Keratinocyte (primary cell): ENCODE measurements at regions not wholly inside any gene's neighbourhood (a gene's known extent, or its start where the extent isn't known, plus 50 kb on each side); places are given as distances from the start of the nearest gene placed in this dataset.

Experiments
- EZH2 ChIP-seq: IDR thresholded peaks from one replicate; pipeline ENCODE4 v1.6.1; 2012; ENCODE audit warnings: inconsistent platforms, mild to moderate bottlenecking, low read length, moderate library complexity
- TF ChIP-seq, protein P1 (sequence below), 3 experiments: IDR thresholded peaks in 1 of 3; conservative IDR thresholded peaks in 1 of 3; optimal IDR thresholded peaks in 1 of 3; 2 replicates in 2 of 3; 3 replicates in 1 of 3; pipeline versions ENCODE3 to v1.5.1; 2011; ENCODE audit warnings: low read length in 3 of 3, mild to moderate bottlenecking in 3 of 3, moderate library complexity in 2 of 3, control low read depth in 1 of 3, inconsistent platforms in 1 of 3; ENCODE audit not compliant: insufficient read depth in 2 of 3; ENCODE audit errors: extremely low read depth in 1 of 3

GRCh38 chr6:2477666-2478065 lies 232.3 kb upstream of the GMDS start:
- TF ChIP-seq, protein P1, sequence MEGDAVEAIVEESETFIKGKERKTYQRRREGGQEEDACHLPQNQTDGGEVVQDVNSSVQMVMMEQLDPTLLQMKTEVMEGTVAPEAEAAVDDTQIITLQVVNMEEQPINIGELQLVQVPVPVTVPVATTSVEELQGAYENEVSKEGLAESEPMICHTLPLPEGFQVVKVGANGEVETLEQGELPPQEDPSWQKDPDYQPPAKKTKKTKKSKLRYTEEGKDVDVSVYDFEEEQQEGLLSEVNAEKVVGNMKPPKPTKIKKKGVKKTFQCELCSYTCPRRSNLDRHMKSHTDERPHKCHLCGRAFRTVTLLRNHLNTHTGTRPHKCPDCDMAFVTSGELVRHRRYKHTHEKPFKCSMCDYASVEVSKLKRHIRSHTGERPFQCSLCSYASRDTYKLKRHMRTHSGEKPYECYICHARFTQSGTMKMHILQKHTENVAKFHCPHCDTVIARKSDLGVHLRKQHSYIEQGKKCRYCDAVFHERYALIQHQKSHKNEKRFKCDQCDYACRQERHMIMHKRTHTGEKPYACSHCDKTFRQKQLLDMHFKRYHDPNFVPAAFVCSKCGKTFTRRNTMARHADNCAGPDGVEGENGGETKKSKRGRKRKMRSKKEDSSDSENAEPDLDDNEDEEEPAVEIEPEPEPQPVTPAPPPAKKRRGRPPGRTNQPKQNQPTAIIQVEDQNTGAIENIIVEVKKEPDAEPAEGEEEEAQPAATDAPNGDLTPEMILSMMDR (optimal IDR thresholded peaks at IDR 0.05 in 1 of 3, IDR thresholded peaks at IDR 0.05 in 1 of 3, conservative IDR thresholded peaks at IDR 0.05 in 1 of 3; ENCODE audit: extremely low read depth in 1 of 3, insufficient read depth in 2 of 3, low read length in 3 of 3) = no peak
- TF ChIP-seq EZH2 = no peak
